GM21515 (cell line): ENCODE measurements at regions not wholly inside any gene's neighbourhood (a gene's known extent, or its start where the extent isn't known, plus 50 kb on each side); places are given as distances from the start of the nearest gene placed in this dataset.
"Not testable (repeated sequence)": the region's sequence is repeated elsewhere in the genome, so short reads cannot be mapped to it uniquely, and the experiment has no call there.

Experiments used
- ATAC-seq: cut with Tn5 transposase; IDR thresholded peaks from one replicate; pipeline ENCODE4 v1.9.1; 2021; ENCODE audit not compliant: unreplicated experiment

DNA sequence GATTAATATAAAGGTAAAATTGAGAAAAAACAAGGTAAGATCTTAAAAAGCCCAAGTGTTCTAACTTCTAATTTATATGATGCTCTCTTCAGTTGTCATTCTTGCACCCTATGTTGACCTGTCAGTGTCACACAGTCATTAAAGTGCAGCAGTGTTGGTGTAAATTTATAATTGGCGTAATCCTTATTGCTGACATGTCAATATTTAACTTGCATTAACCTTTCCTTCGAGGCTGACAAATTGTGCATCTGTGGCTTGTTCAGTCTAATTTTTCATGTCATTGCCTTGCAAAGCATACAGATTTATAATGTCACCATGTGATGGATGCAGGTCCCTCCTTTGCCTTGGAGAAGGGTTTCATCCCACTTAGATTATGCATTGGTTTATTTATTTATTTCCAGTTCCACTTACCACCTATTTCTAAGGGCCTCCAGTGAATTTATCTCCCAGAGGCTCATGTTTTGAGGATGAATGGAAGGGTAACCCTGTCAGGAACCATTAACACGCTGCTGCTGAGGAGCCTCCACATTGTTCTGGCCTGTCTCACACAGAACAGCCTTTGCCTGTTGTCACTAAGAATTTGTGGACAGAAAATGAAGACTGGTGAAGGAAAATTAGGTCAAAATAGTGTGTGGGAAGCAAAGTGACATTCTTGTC lies 1098.5 kb upstream of the LCORL start:
- no peak for ATAC-seq

- ATAC-seq: no peak
Measured at GRCh38 chr4:19117022-19117421, 1095.5 kb upstream of the LCORL start.

DNA sequence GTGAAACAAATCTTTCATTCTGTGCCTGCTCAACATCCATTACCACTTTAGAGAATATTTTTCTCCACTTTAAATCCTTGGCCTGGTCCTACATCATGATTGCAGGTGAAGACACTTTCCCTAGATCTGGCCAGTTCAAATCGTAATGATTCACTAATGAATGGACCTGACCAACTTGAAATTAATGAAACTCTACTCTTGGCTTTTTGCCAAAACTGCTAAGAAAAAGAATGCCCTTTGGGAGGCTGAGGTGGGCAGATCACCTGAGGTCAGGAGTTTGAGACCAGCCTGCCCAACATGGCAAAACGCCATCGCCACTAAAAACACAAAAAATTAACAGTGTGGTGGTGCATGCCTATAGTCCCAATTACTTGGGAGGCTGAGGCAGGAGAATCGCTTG lies 1082.6 kb upstream of the LCORL start:
- ATAC-seq: no peak

DNA sequence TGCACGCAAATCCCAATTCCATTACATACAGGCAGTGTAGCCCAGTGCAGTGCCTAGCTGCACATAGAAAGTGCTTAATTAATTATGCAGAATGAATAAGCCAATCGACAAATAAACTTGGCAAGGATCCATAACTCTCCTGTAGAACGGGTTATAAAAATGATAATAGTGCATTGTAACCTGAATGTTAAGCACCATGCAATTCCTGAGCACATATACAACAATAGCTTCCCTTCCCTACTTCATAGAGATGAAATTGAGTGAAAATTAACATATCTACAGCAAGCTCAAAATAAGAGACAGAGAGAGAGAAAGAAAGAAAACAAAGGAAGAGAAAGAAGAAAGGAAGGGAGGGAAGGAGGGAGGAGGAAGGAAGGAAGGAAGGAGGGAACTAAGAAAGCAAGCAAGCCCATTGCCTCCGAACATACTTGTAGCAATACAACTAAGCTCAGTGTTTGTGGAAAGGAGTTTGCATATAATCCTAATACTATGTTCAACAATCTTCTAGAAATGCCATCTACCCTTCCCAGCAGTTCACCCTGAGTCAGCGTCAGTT lies 1074.0 kb upstream of the LCORL start:
- no peak for ATAC-seq

- no peak for ATAC-seq
Measured at GRCh38 chr4:19093951-19094350, 1072.4 kb upstream of the LCORL start.

DNA sequence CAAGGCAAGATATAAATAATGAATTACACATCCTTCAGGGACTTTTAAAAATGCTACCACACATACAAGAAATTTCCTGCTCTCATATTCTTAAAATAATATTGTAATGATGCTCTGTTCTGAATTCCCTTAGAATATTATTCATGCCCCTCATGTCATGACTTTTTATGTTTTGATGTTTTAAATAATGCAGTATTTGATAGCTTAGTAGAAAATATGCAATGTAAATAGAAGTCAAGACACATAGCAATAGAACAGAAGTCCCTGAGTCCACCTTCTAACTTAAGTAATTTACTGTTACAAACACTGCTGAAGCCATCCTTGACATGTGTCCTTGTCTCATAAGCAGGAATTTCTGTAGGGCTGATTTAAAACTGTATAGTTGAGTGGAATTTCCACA lies 1071.2 kb upstream of the LCORL start:
- no peak for ATAC-seq

- no peak for ATAC-seq
Measured at GRCh38 chr4:19074036-19074435, 1052.5 kb upstream of the LCORL start.

- ATAC-seq: no peak
Measured at GRCh38 chr4:19063662-19064061, 1042.1 kb upstream of the LCORL start.

DNA sequence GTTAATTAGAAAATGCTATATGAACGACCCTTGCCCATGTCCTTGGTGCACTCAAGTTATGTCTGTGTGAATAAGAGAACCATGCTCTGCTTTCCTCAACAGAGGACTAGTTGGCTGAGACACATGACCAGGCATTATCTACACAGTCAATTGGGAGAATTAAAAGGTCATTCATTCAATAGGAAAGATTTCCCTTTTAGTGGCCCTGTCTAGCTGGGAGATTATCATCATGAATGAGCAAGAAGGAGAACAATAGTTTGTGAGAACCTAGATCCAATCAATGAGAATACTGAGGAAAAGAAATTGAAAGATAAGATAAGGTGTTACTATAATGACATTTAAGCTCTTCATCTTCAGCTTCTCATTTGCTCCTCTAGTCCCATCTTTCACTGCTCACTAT lies 1033.4 kb upstream of the LCORL start:
- ATAC-seq: no peak

- ATAC-seq: no peak
Measured at GRCh38 chr4:19051831-19052230, 1030.3 kb upstream of the LCORL start.

DNA sequence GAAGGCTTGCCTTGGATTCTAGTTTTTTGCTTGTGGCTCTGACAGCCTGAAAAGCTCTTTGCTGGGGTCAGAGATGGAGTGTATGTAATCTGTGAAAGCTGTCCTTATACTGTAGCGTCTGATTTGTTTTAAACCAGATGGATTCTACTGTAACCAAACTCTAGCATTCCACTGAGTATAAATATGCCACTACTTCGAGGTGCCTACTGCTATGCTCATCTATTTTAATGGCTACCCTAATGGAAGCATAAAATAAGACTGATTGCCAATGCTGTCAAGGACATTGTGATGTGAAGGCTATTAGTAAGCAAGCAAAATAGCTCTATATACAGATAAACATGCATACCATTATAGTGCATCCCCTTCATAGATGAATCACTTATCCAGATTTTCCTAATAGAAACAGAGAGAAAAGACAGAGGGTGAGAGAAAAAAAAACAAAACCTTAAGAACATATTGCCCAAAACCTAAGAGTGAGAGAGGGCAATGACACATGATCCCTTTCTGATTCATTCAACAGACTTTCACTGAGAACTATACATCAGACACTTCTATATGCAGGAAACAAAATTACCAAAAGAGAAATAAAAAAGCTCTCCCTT lies 1025.8 kb upstream of the LCORL start:
- no peak for ATAC-seq

DNA sequence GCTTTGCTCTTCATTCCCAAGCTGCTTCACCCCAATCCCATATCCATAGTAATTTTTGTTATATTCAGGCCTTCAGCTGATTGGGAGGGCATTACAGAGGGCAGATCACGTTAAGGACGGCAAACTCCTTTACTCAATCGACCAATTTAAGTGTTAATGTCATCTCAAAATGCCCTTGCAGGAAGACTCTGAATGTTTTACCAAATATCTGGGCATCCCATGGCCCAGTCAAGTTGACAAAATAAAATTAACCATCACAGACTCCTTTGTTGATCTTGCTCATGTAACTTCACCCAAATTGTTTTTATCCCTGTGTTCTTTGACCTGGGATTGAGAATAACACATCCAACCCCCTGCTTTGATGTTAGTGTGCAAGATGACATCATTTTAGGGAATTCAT lies 1018.3 kb upstream of the LCORL start:
- ATAC-seq: no peak

- ATAC-seq: no peak
Measured at GRCh38 chr4:19038231-19038630, 1016.7 kb upstream of the LCORL start.

GRCh38 chr4:19033816-19034733 lies 1012.5 kb upstream of the LCORL start:
- ATAC-seq: no peak

DNA sequence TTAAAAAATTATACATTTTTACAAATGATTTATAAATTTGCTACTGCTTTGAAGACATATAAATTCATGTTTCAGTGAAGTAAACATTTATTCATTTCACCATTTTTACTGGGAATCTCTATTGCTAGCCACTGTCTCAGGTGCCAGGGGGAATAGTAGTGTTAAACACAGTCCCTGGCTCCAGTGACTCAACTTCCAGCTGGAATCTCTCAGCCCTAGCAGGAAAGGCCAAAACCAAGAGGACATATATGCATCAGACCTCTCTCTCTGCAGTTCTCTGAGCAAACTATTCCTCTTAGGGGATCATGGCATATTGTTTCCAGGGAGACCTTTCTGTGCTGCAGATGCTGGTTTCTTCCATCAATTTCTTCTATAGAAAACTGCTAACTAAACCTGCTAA lies 1009.0 kb upstream of the LCORL start:
- ATAC-seq: no peak

- ATAC-seq: no peak
Measured at GRCh38 chr4:19030048-19030447, 1008.5 kb upstream of the LCORL start.

DNA sequence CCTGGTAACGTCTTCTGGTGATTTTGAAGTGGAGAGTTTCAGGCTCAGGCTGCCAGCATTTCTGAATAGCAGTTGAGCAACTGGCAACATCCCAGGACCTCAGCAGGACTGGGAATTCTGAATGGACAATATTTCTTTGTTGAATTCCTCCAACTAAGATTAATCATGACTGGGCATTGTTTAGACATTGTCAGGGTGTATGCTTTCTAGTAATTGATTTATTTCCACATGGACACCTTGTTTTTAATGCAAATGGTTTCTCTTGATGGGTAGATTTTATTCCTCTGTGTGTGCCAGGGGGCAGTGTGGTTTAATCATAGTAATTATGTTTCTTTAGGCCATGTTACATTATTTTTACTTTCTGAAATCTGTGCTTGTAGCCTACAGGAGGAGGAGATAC lies 1004.7 kb upstream of the LCORL start:
- no peak for ATAC-seq

DNA sequence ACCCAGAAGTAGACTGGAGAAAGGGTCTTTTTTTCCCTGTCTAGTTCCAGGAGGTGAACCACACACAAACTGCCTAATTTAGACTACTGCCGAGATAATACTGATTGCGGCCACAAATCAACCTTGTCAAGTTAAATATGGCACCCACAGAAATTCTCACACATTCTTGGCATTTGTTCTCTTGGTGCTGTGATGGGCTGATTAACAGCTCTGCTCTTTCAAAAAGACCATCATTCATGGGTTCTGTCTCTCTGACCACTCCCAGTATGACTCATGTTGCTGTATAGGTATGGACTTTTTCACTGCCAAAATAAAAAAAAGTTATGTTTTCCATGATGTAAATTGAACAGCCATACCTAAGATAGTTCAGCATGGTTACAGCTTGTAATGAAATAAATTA lies 1003.5 kb upstream of the LCORL start:
- ATAC-seq: no peak

DNA sequence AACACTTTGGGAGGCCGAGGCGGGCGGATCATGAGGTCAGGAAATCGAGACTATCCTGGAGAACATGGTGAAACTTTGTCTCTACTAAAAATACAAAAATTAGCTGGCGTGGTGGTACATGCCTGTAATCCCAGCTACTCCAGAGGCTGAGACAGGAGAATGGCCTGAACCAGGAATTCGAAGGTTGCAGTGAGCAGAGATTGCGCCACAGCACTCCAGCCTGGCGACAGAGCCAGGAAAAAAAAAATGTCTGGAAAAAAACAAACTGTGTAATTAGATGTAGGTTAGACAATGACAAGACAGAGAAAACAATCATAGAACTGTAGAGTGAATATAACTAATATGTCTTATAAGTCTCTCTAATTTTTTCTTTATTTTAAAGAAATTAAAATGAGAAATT lies 1002.5 kb upstream of the LCORL start:
- ATAC-seq: no peak

DNA sequence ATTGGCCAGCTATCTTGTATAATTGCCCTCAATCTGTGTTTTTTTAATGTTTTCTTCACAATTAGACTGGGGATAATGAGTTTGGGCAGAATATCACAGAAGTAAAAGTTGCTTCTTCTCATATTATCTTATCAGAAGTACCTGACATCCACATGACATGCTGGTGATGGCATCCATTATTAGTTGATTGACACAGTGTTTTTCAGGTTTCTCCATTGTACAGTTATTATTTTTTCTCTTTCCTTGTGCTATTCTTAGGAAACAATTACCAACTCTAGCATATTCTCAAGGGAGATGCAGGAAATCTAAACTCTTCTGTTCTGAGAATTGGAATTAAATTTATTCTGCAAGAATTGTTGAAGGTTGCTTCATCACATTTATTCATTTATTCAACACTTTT lies 1000.1 kb upstream of the LCORL start:
- no peak for ATAC-seq

GRCh38 chr4:19016550-19016949 lies 995.0 kb upstream of the LCORL start:
- ATAC-seq: not testable (repeated sequence)

- no peak for ATAC-seq
Measured at GRCh38 chr4:19014594-19014993, 993.0 kb upstream of the LCORL start.
